ENCODE measurements at regions not wholly inside any gene's neighbourhood (a gene's known extent, or its start where the extent isn't known, plus 50 kb on each side); places are given as distances from the start of the nearest gene placed in this dataset.

- no peak for TF ChIP-seq CTCF (IDR thresholded peaks at IDR 0.05)
- Mint-ChIP-seq H3K27ac (no peak overlapping the region), H3K27me3 (ENCODE audit: low read depth, poor library complexity) (no peaks in the 10 kb centered on the region), H3K36me3 (ENCODE audit: low read depth) (no peaks in the 10 kb centered on the region), H3K4me3 (no peak overlapping the region), H3K4me1 (peaks cover 13% of the 10 kb centered on the region), H3K9me3 (no peaks in the 10 kb centered on the region)
- no peak for DNase-seq
Observed at GRCh38 chr10:52563360-52563759, 209.2 kb downstream of the MBL2 start.

- Mint-ChIP-seq H3K27me3 (ENCODE audit: low read depth, poor library complexity) (no peaks in the 10 kb centered on the region), H3K27ac (no peak overlapping the region), H3K9me3 (no peaks in the 10 kb centered on the region), H3K4me1 (peaks cover 34% of the 10 kb centered on the region), H3K36me3 (ENCODE audit: low read depth) (no peaks in the 10 kb centered on the region), H3K4me3 (no peak overlapping the region)
- DNase-seq = no peak
- peak; percentile 54 for TF ChIP-seq CTCF (IDR thresholded peaks at IDR 0.05)
Observed at GRCh38 chr10:52566471-52567246, 205.9 kb downstream of the MBL2 start.

GRCh38 chr10:52567247-52567580, 205.4 kb downstream of the MBL2 start:
- H3K9me3 Mint-ChIP-seq = no peaks in the 10 kb centered on the region
- no peak overlapping the region for H3K27ac Mint-ChIP-seq
- no peaks in the 10 kb centered on the region for H3K27me3 Mint-ChIP-seq (ENCODE audit: low read depth, poor library complexity)
- no peak for DNase-seq
- H3K4me1 Mint-ChIP-seq = peaks cover 34% of the 10 kb centered on the region
- no peak overlapping the region for H3K4me3 Mint-ChIP-seq
- no peaks in the 10 kb centered on the region for H3K36me3 Mint-ChIP-seq (ENCODE audit: low read depth)
- TF ChIP-seq CTCF (IDR thresholded peaks at IDR 0.05) = no peak

GRCh38 chr10:52568309-52568708, 204.3 kb downstream of the MBL2 start:
- Mint-ChIP-seq H3K36me3 (ENCODE audit: low read depth) (no peaks in the 10 kb centered on the region), H3K4me3 (no peak overlapping the region), H3K27me3 (ENCODE audit: low read depth, poor library complexity) (no peaks in the 10 kb centered on the region), H3K27ac (no peak overlapping the region), H3K9me3 (no peaks in the 10 kb centered on the region), H3K4me1 (peaks cover 34% of the 10 kb centered on the region)
- no peak for DNase-seq
- no peak for TF ChIP-seq CTCF (IDR thresholded peaks at IDR 0.05)

GRCh38 chr10:52570490-52570889, 202.1 kb downstream of the MBL2 start:
- no peaks in the 10 kb centered on the region for H3K27me3 Mint-ChIP-seq (ENCODE audit: low read depth, poor library complexity)
- no peaks in the 10 kb centered on the region for H3K9me3 Mint-ChIP-seq
- no peak overlapping the region for H3K4me3 Mint-ChIP-seq
- no peak for TF ChIP-seq CTCF (IDR thresholded peaks at IDR 0.05)
- no peak overlapping the region for H3K27ac Mint-ChIP-seq
- DNase-seq = no peak
- no peaks in the 10 kb centered on the region for H3K36me3 Mint-ChIP-seq (ENCODE audit: low read depth)
- peaks cover 43% of the 10 kb centered on the region for H3K4me1 Mint-ChIP-seq

GRCh38 chr10:52571018-52571417, 201.6 kb downstream of the MBL2 start:
- no peak for DNase-seq
- Mint-ChIP-seq H3K36me3 (ENCODE audit: low read depth) (no peaks in the 10 kb centered on the region), H3K9me3 (no peaks in the 10 kb centered on the region), H3K4me1 (peaks cover 47% of the 10 kb centered on the region), H3K27me3 (ENCODE audit: low read depth, poor library complexity) (no peaks in the 10 kb centered on the region), H3K4me3 (no peak overlapping the region), H3K27ac (no peak overlapping the region)
- no peak for TF ChIP-seq CTCF (IDR thresholded peaks at IDR 0.05)

All from nephron progenitor cell (in vitro differentiated cells).